ENCODE measurements at regions not wholly inside any gene's neighbourhood (a gene's known extent, or its start where the extent isn't known, plus 50 kb on each side); places are given as distances from the start of the nearest gene placed in this dataset.

GRCh38 chr15:46389739-46390138 lies 754.9 kb downstream of the SQOR start:
- no peak for DNase-seq
- Histone ChIP-seq H3K9ac (ENCODE audit: low read depth in 2 of 2, low read length in 2 of 2) (no peak overlapping the region), H3K27me3 (no peaks in the 10 kb centered on the region), H3K27ac (no peak overlapping the region), H3K9me3 (no peaks in the 10 kb centered on the region), H3K4me1 (no peaks in the 10 kb centered on the region), H3K36me3 (no peaks in the 10 kb centered on the region), H3K4me3 (no peak overlapping the region)
- intact Hi-C loops (cut with DNase I): no loop called here
- TF ChIP-seq, protein P1, sequence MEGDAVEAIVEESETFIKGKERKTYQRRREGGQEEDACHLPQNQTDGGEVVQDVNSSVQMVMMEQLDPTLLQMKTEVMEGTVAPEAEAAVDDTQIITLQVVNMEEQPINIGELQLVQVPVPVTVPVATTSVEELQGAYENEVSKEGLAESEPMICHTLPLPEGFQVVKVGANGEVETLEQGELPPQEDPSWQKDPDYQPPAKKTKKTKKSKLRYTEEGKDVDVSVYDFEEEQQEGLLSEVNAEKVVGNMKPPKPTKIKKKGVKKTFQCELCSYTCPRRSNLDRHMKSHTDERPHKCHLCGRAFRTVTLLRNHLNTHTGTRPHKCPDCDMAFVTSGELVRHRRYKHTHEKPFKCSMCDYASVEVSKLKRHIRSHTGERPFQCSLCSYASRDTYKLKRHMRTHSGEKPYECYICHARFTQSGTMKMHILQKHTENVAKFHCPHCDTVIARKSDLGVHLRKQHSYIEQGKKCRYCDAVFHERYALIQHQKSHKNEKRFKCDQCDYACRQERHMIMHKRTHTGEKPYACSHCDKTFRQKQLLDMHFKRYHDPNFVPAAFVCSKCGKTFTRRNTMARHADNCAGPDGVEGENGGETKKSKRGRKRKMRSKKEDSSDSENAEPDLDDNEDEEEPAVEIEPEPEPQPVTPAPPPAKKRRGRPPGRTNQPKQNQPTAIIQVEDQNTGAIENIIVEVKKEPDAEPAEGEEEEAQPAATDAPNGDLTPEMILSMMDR (IDR thresholded peaks at IDR 0.05): no peak

DNA sequence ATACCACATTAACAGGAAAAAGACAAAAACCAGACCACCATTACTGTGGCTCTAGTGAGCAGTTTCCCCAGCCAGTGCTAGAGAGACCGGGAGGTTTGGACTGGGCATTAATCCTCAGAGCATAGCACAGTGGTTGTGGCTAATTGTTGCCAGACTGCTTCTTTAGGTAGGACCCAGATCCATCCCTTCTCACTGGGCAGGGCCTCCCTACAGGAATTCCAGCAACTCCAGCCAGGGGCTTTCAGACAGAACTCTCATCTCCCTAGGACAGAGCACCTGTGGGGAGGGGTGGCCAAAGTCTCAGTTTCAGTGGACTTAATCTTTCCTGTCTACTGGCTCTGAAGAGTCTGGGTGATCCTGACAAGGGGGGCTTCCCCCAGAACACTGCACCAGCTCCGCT lies 759.6 kb downstream of the SQOR start:
- Histone ChIP-seq H3K4me1 (no peaks in the 10 kb centered on the region), H3K27me3 (no peaks in the 10 kb centered on the region), H3K36me3 (no peaks in the 10 kb centered on the region), H3K4me3 (no peak overlapping the region), H3K9ac (ENCODE audit: low read depth in 2 of 2, low read length in 2 of 2) (no peak overlapping the region), H3K9me3 (no peaks in the 10 kb centered on the region), H3K27ac (no peak overlapping the region)
- intact Hi-C loops (cut with DNase I): no loop called here
- TF ChIP-seq, protein P1 (IDR thresholded peaks at IDR 0.05): no peak
- DNase-seq: no peak

DNA sequence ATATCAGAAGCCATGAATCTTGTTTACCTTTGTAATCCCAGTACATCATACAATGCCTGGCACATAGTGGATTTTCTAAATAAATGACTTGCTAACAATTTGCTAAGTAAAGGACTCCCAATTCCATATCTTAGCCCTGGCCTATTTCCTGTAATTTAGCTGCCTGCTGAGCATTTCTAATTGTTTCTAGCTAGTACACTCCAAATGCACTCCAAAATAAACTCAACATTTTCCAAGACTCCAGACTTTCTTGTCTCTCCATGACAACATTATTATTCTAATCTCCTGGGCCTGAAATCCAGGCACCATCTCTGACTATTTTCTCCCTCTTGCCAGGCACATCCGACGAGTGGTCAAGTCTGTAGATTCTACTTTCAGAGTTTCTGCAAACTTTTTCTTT lies 773.5 kb downstream of the SQOR start:
- no peaks in the 10 kb centered on the region for H3K36me3 ChIP-seq
- H3K27me3 ChIP-seq: no peaks in the 10 kb centered on the region
- TF ChIP-seq, protein P1 (IDR thresholded peaks at IDR 0.05): no peak
- H3K9ac ChIP-seq (ENCODE audit: low read depth in 2 of 2, low read length in 2 of 2): no peak overlapping the region
- no peaks in the 10 kb centered on the region for H3K4me1 ChIP-seq
- intact Hi-C loops (cut with DNase I): no loop called here
- H3K9me3 ChIP-seq: no peaks in the 10 kb centered on the region
- H3K27ac ChIP-seq: no peak overlapping the region
- DNase-seq: no peak
- H3K4me3 ChIP-seq: no peak overlapping the region

- Histone ChIP-seq H3K27ac (no peak overlapping the region), H3K9me3 (no peaks in the 10 kb centered on the region), H3K36me3 (no peaks in the 10 kb centered on the region), H3K4me1 (no peaks in the 10 kb centered on the region), H3K4me3 (no peak overlapping the region), H3K27me3 (no peaks in the 10 kb centered on the region), H3K9ac (ENCODE audit: low read depth in 2 of 2, low read length in 2 of 2) (no peak overlapping the region)
- intact Hi-C loops (cut with DNase I): no loop called here
- no peak for DNase-seq
- TF ChIP-seq, protein P1 (IDR thresholded peaks at IDR 0.05): no peak
Observed at GRCh38 chr15:46409841-46410301, 775.0 kb downstream of the SQOR start.

DNA sequence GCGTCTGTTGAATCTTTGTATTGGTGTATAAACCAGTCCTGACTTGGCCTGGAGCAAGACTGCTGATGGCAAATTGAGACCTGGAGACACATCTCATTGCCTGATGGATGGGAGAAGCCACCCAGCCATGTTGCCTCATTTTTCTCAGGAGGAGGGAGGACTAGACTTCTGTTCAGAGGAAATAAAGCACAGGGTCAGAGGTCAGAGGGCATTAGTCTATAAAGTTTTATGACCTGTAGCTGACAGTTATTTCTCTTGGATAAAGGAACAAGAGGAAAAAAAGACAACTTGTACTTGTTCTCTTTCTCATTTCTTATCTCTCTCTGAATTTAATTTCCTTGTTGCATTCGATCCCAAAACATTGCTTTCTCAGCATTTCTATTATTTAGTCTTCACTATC lies 775.9 kb downstream of the SQOR start:
- no peak overlapping the region for H3K9ac ChIP-seq (ENCODE audit: low read depth in 2 of 2, low read length in 2 of 2)
- no peak for DNase-seq
- H3K4me1 ChIP-seq: no peaks in the 10 kb centered on the region
- H3K27me3 ChIP-seq: no peaks in the 10 kb centered on the region
- no peak overlapping the region for H3K4me3 ChIP-seq
- H3K36me3 ChIP-seq: no peaks in the 10 kb centered on the region
- intact Hi-C loops (cut with DNase I): no loop called here
- no peak overlapping the region for H3K27ac ChIP-seq
- TF ChIP-seq, protein P1 (IDR thresholded peaks at IDR 0.05): no peak
- no peaks in the 10 kb centered on the region for H3K9me3 ChIP-seq

DNA sequence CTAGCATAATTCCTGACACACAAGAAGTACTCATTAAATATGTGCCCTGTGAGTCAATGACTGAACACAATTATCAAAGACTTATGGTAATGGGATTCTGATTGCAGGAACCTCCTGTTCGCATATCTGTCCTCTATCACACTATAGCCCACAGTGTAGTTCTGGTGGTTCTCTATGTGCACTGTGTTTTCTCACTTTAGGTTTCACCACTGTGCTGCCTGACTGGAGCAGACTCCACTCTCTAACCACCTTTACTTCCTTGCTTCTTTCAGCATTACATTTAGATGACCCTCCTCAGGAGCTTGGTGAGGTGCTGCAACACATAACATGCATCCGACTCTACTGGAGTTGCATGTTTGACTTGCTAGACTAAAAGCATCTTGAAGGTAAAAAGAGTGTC lies 777.1 kb downstream of the SQOR start:
- Histone ChIP-seq H3K9me3 (no peaks in the 10 kb centered on the region), H3K4me1 (no peaks in the 10 kb centered on the region), H3K36me3 (no peaks in the 10 kb centered on the region), H3K4me3 (no peak overlapping the region), H3K9ac (ENCODE audit: low read depth in 2 of 2, low read length in 2 of 2) (no peak overlapping the region), H3K27me3 (no peaks in the 10 kb centered on the region), H3K27ac (no peak overlapping the region)
- intact Hi-C loops (cut with DNase I): no loop called here
- no peak for DNase-seq
- TF ChIP-seq, protein P1 (IDR thresholded peaks at IDR 0.05): no peak

Data from colonic mucosa (tissue), 4 donors.